ENCODE measurements at regions not wholly inside any gene's neighbourhood (a gene's known extent, or its start where the extent isn't known, plus 50 kb on each side); places are given as distances from the start of the nearest gene placed in this dataset.
"Not testable (repeated sequence)": the region's sequence is repeated elsewhere in the genome, so short reads cannot be mapped to it uniquely, and the experiment has no call there.

DNA sequence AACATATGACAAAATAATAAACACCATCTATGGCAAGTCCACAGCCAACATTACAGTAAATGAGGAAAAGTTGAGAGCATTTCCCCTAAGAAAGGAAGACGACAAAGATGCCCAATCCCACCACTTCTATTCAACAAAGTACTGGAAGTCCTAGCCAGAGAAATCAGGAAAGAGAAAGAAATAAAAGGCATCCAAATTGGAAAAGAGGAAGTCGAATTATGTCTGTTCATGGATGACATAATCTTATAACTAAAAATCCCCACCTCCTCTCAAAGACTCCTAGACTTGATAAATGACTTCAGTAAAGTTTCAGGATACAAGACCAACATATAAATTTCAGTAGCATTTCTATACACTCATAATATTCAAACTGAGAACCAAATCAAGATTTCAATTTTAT lies 288.5 kb upstream of the POT1 start:
- DNase-seq, result no peak

DNA sequence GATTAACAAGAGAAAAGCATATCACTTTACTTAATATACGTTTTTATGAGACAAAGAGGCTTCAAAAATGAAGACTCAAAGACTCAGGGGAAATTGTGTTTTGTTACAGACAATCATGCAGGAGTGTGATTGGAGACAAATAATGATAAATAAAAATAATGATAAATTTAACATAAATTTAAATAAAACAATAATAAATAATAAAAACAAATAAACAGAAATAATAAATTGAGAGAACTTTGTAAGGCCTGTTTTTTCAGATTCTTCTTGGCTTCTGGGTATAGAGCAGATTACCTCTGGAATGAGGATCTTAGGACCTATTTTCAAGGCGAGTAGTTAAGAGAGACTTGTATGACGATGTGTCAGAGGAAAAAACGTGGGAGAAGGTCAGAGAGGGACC lies 271.4 kb upstream of the POT1 start:
- no peak for DNase-seq

DNA sequence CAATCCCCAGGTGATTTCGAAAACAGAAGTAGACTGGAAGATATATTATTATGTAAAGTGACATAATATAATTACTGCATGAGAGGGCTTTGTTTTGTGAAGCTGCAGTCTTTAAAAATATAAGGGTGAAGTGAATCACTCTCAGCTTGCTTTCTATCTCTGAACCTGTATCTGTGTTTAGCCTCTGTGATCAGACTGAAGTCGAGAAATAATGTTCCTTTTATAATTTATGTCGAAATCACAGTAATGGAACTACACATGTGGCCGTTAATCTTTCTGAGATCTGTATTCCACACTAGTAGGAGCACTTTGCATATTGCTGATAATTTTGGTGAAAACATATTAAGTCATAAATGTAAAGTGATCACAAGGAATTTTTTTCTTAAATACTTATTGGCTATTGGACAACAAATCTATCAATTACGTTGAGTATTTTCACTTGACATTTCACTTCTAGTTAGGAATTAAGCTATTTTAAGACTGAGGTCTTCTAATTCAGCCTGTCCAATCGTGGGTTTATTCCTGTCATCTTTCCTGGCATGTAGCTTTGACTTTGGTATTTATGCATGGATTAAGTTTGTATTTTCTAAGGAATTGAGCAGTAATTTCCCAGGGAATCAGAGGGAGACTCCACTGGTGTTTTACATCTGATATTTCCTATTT lies 268.2 kb upstream of the POT1 start:
- DNase-seq, result no peak

DNA sequence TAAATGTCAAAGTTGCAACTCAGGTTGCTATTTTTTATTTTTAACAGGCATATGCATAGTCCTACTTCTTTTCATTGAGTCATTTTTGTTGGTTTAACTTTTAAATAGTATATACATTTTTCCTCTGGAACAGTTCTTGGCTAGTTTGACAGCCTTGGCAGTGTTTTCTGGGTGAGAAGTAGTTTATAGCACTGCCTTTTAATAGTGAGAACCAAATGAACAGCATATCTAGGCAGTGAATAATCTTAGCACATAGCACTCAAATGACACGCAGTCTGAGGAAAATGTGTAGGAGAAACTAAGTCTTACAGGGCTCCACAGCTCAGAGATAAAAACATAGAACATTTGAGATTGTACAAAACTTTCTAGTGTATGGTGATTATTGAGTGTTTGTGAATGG lies 265.5 kb upstream of the POT1 start:
- no peak for DNase-seq

DNA sequence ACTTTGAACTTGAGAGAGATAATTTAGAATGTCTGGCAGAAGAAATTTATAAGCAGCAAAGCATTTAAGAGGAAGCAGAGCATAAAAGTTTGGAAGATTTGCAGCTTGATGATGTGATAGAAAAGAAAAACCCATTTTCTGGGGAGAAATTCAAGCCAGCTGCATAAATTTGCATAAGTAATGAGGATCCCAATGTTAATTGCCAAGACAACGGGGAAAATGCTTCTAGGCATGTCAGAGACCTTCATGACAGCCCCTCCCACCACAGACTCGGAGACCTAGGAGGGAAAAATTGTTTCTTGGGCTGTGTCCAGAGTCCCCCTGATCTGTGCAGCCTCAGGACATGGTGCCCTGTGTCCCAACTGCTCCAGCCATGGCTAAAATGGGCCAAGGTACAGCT lies 263.6 kb upstream of the POT1 start:
- no peak for DNase-seq

DNA sequence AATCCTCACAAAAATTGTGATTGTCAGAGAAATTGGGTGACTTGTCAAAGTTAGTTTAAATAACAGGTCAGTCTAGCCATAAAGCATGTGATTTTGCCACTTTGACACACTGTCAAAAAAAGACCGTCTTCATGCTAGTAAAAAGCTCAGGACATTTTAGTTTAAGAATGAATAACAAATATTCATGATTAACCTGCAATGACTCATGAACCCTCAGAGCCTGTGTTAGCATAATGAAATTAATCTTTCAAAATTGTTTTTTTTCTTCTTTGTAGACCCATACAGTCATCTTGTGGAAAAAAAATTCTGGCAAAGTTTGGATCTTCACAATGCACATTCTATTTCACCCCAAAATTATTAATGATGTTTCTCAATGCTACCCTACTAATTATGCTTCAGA lies 255.2 kb upstream of the POT1 start:
- DNase-seq, result no peak

DNA sequence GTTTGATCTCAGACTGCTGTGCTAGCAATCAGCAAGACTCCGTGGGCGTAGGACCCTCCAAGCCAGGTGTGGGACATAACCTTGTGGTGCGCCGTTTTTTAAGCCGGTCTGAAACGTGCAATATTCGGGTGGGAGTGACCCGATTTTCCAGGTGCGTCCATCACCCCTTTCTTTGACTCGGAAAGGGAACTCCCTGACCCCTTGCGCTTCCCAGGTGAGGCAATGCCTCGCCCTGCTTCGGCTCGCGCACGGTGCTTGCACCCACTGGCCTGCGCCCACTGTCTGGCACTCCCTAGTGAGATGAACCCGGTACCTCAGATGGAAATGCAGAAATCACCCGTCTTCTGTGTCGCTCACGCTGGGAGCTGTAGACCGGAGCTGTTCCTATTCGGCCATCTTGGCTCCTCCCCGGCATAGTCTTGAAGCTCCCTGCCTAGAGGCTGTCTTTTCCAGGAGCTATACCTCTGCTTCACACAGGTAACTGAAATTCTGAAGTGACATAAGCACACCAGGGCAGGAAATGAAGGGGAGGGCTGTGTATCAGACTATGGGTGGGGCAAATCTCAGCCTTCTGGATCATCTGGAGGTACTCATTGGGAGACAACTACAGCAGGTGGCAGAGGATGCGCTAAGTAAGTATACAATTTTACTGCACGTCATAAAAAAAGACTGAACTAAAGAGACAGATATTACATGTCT lies 252.1 kb upstream of the POT1 start:
- not testable (repeated sequence) for DNase-seq

DNA sequence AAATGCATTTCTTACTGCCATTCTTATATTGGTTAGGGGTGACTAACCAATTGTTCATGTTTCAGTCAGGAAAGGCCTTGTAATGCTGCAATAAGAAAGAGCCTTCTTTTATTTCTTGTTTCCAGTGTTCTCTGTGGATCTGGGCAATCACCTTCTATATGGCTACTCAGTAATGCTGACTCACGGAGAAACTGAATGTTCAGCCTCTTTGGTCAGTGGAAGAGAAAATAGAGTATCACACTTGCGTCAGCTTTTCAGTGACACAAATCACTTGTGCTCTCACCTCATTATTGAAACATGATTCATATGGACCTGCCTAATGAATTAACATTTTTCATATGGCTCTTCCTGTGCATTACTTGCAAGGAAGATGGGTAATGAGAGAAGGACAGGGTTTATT lies 243.9 kb upstream of the POT1 start:
- DNase-seq, result no peak

DNA sequence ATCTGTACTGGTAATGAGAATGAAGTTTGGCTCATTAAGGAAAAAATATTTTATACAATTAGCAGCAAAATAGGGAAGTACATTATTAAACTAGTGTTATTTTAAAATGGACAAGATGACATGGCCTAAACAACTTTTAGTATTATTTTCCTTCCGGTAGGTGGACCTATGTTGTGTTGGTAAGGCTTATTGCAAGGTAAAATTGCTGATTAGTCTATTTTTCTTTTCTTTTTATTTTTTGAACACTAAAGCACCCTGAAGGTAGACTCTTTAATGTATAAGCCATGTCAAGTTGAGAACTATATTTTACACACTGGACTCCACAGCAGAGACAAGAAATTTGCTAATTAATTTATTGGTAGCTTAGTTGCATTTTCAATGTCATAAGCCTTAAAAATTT lies 239.5 kb upstream of the POT1 start:
- no peak for DNase-seq

DNA sequence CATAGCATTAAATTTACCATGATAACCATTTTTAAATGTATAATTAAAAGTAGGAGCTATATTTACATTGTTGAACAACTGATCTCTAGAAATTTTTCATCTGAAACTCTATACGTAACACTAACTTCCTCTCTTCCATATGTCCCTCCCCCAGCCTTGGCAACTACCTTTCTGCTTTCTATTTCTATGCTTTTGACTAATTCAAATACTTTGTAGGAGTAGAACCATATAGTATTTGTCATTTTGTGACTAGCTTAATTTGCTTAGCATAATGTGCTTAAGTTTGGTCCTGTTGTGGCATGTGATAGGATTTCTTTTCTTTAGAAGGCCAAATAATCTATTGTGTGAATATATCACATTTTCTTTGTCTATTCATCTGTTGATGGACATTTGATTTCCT lies 225.3 kb upstream of the POT1 start:
- DNase-seq, result no peak

DNA sequence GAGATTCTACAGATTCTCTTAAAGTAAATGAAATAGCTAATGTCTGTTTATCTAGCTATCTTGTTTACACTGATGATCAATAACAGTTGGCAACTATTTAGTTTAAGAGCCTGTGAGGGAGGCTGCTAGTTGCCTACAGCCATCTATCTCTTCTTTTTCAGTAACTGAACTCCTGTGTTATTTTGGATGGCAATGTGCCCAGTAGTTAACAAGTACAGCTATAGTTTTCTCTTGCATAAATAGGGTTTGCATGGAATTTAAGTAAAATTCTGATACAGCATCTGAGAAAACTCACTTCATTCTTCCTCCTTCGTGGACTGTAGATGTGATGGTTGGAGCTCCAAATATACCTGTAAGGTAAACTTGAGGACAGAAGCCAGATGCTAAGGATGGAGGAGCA lies 219.5 kb upstream of the POT1 start:
- no peak for DNase-seq

DNA sequence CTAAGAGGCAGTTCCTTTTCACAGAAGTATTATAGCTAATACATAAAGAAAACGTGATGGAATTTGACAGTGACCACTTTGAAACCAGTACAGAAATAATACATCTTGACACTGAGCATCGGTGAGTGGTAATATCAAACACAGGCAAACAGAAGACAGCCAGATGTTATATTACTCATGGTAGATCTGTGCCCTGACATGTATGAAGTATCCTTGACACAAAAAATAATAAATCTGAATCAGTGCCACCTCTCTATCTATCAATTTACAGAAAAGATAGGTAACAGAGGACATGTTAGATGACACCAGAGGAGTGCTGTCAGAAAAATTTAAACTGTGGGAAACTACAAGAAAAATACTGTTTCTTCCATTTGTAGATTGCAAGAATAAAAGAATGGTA lies 217.4 kb upstream of the POT1 start:
- DNase-seq, result no peak

DNA sequence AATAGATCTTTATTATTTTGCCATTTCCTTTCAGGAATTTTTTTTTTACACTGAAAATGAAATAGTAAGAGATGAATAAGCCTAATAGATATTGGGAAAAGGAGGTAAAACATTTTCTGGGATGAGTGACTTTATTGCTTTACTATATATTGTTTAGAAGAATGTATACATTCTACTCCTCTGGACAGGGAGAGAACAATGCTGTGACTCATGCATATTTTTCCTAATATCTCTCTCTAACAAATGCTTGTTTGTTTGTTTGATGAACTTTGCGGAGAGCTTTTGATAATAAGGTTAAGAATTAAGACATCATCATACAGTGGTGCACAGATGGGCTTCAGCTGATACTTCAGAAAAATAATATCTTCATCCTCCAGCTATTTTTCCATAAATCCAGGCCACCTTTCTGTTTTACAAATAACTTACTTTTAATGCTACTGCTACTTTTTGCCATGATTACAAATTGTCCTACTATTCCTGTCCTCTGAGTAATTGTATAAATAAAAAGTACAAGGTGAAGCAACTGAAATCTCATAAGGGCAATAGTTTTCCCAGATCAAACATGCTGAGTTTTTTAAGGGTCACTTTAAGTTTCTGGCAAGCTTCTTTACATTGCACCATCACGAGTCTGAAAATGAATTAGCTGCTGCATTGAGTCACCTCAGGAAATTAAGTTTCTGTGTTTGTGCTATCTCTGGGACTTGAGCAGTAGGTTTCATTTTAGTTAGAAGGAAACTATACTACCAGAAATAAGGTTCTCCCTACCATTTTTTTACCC lies 207.3 kb upstream of the POT1 start:
- DNase-seq, result no peak

DNA sequence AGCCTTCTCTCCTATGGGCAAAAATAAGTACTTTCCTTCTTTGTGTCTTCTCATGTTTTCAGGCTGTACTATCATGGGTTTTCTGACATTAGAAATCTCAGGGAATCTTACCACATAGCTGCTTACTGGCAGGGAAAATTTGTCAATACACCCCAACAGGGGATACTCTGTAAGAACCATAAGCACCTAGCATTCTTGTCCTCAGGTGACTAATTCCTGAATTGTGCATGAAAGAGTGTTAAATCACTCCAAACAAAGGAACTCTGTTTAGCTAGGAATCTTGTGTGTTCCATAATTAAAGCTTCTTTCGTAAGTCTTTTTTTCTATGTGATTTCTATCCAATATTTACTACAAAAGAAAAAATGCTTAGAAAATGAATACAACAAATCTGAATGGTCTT lies 206.7 kb upstream of the POT1 start:
- no peak for DNase-seq

DNA sequence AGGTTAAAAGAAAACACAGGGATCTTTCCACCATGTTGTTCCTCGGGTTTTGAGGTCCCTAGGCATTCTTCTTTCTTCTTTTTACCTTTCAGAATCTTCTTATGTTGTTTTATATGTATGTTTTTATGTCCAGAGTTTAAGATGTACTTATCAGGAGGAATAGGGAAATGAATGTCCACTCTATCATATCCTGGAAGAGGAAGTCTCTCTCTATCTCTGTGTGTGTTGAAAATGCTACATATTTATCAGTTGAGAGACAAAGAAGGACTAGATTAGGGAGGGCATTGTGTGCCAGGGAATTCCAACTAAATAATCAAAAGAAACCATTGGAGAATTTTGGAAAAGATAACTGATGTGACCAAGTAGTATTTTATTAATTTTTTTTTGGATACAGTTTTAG lies 200.5 kb upstream of the POT1 start:
- DNase-seq, result no peak

DNA sequence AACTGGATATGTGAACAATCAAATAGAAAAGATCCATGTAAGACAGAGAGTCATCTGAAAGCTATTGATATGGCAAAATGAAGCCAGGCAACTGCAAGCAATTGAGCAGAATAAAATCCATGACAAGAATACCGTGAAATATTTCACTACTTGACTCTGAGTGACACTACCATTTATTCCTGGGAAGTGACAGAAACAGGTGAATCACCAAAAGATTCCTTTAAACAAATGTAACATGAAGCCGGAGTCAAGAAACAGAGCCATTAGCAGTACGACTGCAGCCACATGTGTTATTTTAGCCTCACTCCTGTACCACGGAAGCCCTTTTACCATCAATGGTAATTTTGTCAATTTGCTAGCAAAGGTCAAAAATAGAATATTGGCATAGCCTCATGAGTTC lies 197.7 kb upstream of the POT1 start:
- no peak for DNase-seq

DNA sequence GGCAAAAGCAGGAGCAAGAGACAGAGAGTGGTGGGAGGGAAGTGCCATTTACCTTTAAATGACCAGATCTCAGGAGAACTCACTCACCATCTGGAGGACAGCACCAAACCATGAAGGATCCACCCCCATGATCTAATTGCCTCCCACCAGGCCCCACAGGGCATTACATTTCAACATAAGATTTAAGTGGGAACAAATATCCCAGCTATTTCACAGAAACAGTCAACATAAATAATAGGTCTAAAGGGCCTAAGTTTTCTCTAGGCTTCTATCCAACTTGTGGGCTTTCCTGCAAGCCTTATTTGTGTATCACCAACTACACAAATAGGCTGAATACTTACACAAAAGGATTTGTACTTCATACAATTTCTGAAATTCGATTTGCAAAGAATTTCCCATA lies 196.8 kb upstream of the POT1 start:
- no peak for DNase-seq

DNA sequence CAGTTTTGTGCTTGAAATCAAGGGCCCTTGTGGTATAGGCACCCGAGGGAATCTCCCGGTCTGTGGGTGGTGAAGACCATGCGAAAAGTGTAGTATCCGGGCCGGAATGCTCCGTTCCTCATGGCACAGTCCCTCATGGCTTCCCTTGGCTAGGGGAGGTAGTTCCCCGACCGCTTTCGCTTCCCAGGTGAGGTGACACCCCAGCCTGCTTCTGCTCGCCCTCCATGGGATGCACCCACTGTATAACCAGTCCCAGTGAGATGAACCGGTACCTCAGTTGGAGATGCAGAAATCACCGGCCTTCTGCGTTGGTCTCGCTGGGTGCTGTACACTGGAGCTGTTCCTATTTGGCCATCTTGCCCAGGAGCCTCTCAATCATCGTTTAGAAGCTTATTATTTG lies 195.7 kb upstream of the POT1 start:
- DNase-seq, result no peak

DNA sequence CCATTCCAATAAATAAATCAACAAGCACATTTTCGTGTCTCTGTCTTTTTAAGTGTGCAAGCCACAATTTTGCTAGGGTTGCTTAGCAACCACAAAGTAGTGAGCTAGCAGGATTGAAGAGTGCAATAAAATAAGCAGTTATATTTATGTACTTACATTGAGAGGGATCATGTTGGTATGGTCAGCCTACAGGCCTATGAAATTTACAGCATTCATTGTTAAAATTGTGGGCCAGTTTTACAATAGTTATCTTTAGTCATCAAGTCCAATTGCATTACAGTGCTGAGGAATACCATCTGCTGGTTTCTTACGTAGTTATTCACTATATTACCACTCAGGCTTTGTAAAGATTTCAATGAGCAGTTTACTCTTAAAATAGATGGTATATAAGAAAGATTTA lies 192.5 kb upstream of the POT1 start:
- DNase-seq, result no peak

DNA sequence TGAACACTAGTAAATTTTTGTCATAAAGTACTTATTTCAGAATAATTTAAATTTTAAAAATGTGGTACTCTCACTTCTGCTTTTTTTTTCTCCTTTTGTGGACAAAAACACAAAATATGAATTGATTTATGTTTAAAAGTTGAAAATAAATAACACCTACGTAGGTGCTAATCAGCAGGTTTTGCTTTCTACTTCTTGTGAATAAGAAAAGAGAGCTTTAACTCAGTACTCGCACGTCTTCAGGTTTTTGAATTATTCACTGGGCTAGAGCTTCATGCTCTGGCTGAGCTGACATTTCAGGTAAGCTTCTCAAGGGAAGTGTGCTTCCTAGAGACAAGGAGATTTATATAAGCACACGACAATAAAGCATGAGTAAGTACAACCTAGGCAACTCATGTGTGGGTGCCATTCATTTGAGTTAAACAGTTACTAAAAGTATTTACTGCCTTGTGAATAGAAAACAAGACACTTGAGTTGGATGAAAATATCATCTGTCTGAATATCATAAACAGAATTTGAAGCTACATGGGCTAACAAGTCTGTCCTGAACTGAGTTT lies 190.0 kb upstream of the POT1 start:
- no peak for DNase-seq

DNA sequence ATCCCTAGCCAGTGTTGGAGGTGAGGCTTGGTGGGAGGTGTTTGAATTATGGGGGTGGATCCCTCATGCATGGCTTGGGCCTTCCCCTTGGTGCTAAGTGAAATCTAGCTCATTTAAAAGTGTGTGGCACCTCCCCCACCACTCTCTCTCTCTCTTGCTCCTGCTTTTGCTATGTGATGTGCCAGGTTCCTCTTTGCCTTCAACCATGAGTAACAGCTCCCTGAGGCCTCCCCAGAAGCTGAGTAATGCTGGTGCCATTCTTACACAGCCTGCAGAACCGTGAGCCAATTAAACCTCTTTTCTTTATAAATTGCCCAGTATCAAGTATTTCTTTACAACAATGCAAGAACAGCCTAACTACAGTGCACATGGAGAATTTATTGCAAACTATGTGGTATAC lies 188.8 kb upstream of the POT1 start:
- DNase-seq, result no peak

DNA sequence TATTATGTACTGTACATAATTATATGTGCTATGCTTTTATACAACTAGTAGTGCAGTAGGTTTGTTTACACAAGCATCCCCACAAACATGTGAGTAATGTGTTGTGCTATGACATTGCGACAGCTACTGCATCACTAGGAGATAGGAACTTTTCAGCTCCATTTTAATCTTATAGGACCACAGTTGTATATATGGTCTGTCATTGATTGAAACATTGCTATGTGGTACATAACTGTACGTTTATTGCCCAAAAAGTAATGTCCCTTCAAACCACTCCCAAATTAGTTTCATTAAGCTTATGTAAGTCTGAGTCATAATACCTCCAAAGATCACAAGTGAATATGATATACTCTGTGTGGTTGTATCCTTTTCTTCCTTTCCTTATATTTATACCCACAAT lies 183.2 kb upstream of the POT1 start:
- no peak for DNase-seq

DNA sequence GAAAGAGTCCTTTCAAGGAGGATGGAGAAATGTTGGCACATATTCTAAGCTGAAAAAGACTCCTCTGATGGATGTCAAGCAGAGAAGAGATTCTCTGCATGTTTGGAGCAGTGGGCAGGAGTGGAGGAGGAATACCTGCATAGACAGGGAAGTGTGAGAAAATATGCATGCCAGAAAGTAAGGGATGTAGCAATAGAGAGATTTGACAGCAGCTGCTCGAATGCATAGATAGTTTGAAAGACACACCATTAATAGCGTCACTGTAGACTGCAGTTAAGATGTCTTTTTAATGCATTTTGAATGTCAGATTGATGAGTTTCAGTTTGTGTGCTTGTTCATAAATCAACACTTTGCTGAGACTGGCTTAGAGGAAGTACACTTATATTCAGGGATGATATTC lies 169.9 kb upstream of the POT1 start:
- DNase-seq, result no peak

DNA sequence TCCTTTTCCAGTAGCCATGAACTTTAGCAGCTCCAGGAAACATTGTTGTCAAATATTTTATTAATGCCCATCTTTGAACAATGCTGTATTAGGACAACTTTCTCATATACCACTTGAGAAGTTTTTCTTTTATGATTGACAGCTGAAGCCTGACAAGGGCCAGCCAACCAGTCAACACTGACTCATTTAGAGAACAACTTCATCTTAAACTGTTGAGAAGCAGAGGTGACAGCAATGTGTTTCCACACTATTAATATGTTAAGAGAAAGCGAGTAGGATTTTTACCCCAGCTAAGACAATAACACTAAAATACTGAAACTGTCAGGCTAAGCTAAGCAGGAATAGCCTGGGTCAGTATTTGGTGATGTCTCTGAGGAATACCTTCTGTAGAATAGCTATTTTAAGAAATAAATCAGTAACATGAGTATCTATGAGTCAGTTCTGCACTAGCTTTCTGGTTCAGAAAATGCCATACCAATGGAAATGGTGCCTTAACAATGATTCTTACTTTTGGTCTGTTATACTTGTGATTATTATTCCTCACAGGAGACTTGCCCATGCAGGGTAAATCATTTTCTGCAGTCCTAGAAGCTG lies 168.8 kb upstream of the POT1 start:
- DNase-seq, result no peak

Measured in femur (tissue), 1 donor.